Transverse colon (tissue), 4 donors: ENCODE measurements at regions not wholly inside any gene's neighbourhood (a gene's known extent, or its start where the extent isn't known, plus 50 kb on each side); places are given as distances from the start of the nearest gene placed in this dataset.

ENCODE experiments used
- EP300 ChIP-seq: sonication (generic); formaldehyde crosslinking; IDR thresholded peaks from one replicate; pipeline ENCODE4 v1.6.1; 2017; ENCODE audit warnings: antibody characterized with exemption, low read depth
- POLR2A ChIP-seq: fragments of 450-650 bp; IDR thresholded peaks from one replicate; pipeline ENCODE4 v1.6.1; 2016; ENCODE audit warnings: antibody characterized with exemption, mild to moderate bottlenecking, moderate library complexity
- POLR2AphosphoS5 ChIP-seq, 3 donors: sonication (generic); formaldehyde crosslinking; IDR thresholded peaks; one replicate each; pipeline ENCODE4 v1.6.1; 2016; ENCODE audit warnings: antibody characterized with exemption in 3 of 3
- TF ChIP-seq, protein P1 (sequence below), 5 experiments: fragments of 200-600 bp in 3 of 5; fragments of 450-650 bp in 2 of 5; sonication (generic) in 3 of 5; IDR thresholded peaks; 1 replicate in 2 of 5; 2 replicates in 3 of 5; pipeline ENCODE4 v1.5.1; 2016 to 2017; ENCODE audit warnings: antibody characterized with exemption in 5 of 5, inconsistent platforms in 3 of 5, mild to moderate bottlenecking in 2 of 5, moderate library complexity in 1 of 5

DNA sequence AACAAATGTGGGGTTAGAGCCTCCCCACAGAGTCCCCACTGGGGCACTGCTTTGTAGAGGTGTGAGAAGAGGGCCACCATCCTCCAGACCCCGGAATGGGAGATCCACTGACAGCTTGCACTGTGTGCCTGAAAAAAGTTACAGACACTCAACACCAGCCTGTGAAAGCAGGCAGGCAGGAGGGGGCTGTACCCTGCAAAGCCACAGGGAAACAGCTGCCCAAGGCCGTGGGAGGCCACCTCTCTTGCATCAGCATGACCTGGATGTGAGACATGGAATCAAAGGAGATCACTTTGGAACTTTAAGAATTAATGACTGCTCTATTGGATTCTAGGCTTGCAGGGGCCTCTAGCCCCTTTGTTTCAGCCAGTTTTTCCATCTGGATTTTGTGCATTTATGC lies 782.3 kb downstream of the BRINP1 start:
- TF ChIP-seq, protein P1, sequence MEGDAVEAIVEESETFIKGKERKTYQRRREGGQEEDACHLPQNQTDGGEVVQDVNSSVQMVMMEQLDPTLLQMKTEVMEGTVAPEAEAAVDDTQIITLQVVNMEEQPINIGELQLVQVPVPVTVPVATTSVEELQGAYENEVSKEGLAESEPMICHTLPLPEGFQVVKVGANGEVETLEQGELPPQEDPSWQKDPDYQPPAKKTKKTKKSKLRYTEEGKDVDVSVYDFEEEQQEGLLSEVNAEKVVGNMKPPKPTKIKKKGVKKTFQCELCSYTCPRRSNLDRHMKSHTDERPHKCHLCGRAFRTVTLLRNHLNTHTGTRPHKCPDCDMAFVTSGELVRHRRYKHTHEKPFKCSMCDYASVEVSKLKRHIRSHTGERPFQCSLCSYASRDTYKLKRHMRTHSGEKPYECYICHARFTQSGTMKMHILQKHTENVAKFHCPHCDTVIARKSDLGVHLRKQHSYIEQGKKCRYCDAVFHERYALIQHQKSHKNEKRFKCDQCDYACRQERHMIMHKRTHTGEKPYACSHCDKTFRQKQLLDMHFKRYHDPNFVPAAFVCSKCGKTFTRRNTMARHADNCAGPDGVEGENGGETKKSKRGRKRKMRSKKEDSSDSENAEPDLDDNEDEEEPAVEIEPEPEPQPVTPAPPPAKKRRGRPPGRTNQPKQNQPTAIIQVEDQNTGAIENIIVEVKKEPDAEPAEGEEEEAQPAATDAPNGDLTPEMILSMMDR (IDR thresholded peaks at IDR 0.05), result no peak
- no peak for TF ChIP-seq POLR2A
- TF ChIP-seq POLR2AphosphoS5 (IDR thresholded peaks at IDR 0.05), result no peak
- no peak for TF ChIP-seq EP300
